ENCODE measurements at regions not wholly inside any gene's neighbourhood (a gene's known extent, or its start where the extent isn't known, plus 50 kb on each side); places are given as distances from the start of the nearest gene placed in this dataset.
A peak's percentile ranks its signal among the peaks of the same experiment; 100 is the strongest.

- Mint-ChIP-seq H3K4me3 (no peak overlapping the region), H3K27ac (no peak overlapping the region), H3K27me3 (no peaks in the 10 kb centered on the region), H3K4me1 (no peaks in the 10 kb centered on the region), H3K9me3 (ENCODE audit: low read depth) (no peaks in the 10 kb centered on the region), H3K36me3 (ENCODE audit: low read depth) (no peaks in the 10 kb centered on the region)
- intact Hi-C loops (cut with DNase I, micrococcal nuclease): no loop called here
- ATAC-seq (no peak), DNase-seq (no peak)
- CTCF ChIA-PET: no interaction called here
- POLR2A ChIA-PET: no interaction called here
These were observed 77.2 kb upstream of the TNS3 start for GRCh38 chr7:47658886-47659635.

GRCh38 chr7:47657126-47657525 lies 75.2 kb upstream of the TNS3 start:
- Mint-ChIP-seq H3K9me3 (ENCODE audit: low read depth) (no peaks in the 10 kb centered on the region), H3K36me3 (ENCODE audit: low read depth) (no peaks in the 10 kb centered on the region), H3K4me1 (no peaks in the 10 kb centered on the region), H3K27me3 (no peaks in the 10 kb centered on the region), H3K27ac (no peak overlapping the region), H3K4me3 (no peak overlapping the region)
- POLR2A ChIA-PET: no interaction called here
- CTCF ChIA-PET: no interaction called here
- DNase-seq: no peak
- no peak for ATAC-seq
- intact Hi-C loops (cut with DNase I, micrococcal nuclease): no loop called here

- ChIA-PET POLR2A (no interaction called here), CTCF (no interaction called here)
- H3K36me3 Mint-ChIP-seq (ENCODE audit: low read depth): no peaks in the 10 kb centered on the region
- intact Hi-C loops (cut with DNase I, micrococcal nuclease): no loop called here
- no peaks in the 10 kb centered on the region for H3K9me3 Mint-ChIP-seq (ENCODE audit: low read depth)
- DNase-seq (no peak), ATAC-seq (no peak)
- no peak overlapping the region for H3K27ac Mint-ChIP-seq
- H3K4me3 Mint-ChIP-seq: no peak overlapping the region
- no peaks in the 10 kb centered on the region for H3K4me1 Mint-ChIP-seq
- no peaks in the 10 kb centered on the region for H3K27me3 Mint-ChIP-seq
These were observed 72.9 kb upstream of the TNS3 start for GRCh38 chr7:47654672-47655298.

GRCh38 chr7:47653550-47654411 lies 71.9 kb upstream of the TNS3 start:
- ChIA-PET CTCF (no interaction called here), POLR2A (no interaction called here)
- intact Hi-C loops (cut with DNase I, micrococcal nuclease): no loop called here
- Mint-ChIP-seq H3K27me3 (no peaks in the 10 kb centered on the region), H3K4me3 (no peak overlapping the region), H3K4me1 (no peaks in the 10 kb centered on the region), H3K9me3 (ENCODE audit: low read depth) (no peaks in the 10 kb centered on the region), H3K36me3 (ENCODE audit: low read depth) (no peaks in the 10 kb centered on the region), H3K27ac (no peak overlapping the region)
- ATAC-seq: no peak
- no peak for DNase-seq

- H3K36me3 Mint-ChIP-seq (ENCODE audit: low read depth): no peaks in the 10 kb centered on the region
- H3K9me3 Mint-ChIP-seq (ENCODE audit: low read depth): no peaks in the 10 kb centered on the region
- H3K4me3 Mint-ChIP-seq: no peak overlapping the region
- no peaks in the 10 kb centered on the region for H3K27me3 Mint-ChIP-seq
- no peaks in the 10 kb centered on the region for H3K4me1 Mint-ChIP-seq
- DNase-seq (no peak), ATAC-seq (no peak)
- ChIA-PET POLR2A (no interaction called here), CTCF (no interaction called here)
- no peak overlapping the region for H3K27ac Mint-ChIP-seq
- intact Hi-C loops (cut with DNase I, micrococcal nuclease): no loop called here
These were observed 70.7 kb upstream of the TNS3 start for GRCh38 chr7:47652591-47652990.

- ATAC-seq: no peak
- POLR2A ChIA-PET: no interaction called here
- Mint-ChIP-seq H3K4me1 (peaks cover 4% of the 10 kb centered on the region), H3K27me3 (no peaks in the 10 kb centered on the region), H3K36me3 (ENCODE audit: low read depth) (no peaks in the 10 kb centered on the region), H3K27ac (no peak overlapping the region), H3K9me3 (ENCODE audit: low read depth) (no peaks in the 10 kb centered on the region), H3K4me3 (no peak overlapping the region)
- no peak for DNase-seq
- CTCF ChIA-PET: no interaction called here
- intact Hi-C loops (cut with DNase I, micrococcal nuclease): no loop called here
These were observed 69.7 kb upstream of the TNS3 start for GRCh38 chr7:47651355-47652317.

- no peak for ATAC-seq
- ChIA-PET CTCF (no interaction called here), POLR2A (no interaction called here)
- no peak for DNase-seq
- Mint-ChIP-seq H3K9me3 (ENCODE audit: low read depth) (peaks cover 1% of the 10 kb centered on the region), H3K36me3 (ENCODE audit: low read depth) (no peaks in the 10 kb centered on the region), H3K27me3 (no peaks in the 10 kb centered on the region), H3K4me3 (no peak overlapping the region), H3K27ac (no peak overlapping the region), H3K4me1 (peaks cover 4% of the 10 kb centered on the region)
- intact Hi-C loops (cut with DNase I, micrococcal nuclease): no loop called here
These were observed 68.0 kb upstream of the TNS3 start for GRCh38 chr7:47649919-47650318.

- no peaks in the 10 kb centered on the region for H3K27me3 Mint-ChIP-seq
- DNase-seq (no peak), ATAC-seq (no peak)
- peaks cover 7% of the 10 kb centered on the region for H3K9me3 Mint-ChIP-seq (ENCODE audit: low read depth)
- H3K4me1 Mint-ChIP-seq: peaks cover 4% of the 10 kb centered on the region
- ChIA-PET CTCF (no interaction called here), POLR2A (no interaction called here)
- intact Hi-C loops (cut with DNase I, micrococcal nuclease): no loop called here
- no peak overlapping the region for H3K27ac Mint-ChIP-seq
- H3K36me3 Mint-ChIP-seq (ENCODE audit: low read depth): peaks cover 2% of the 10 kb centered on the region
- H3K4me3 Mint-ChIP-seq: no peak overlapping the region
These were observed 66.5 kb upstream of the TNS3 start for GRCh38 chr7:47648275-47648925.

- ChIA-PET CTCF (no interaction called here), POLR2A (no interaction called here)
- Mint-ChIP-seq H3K36me3 (ENCODE audit: low read depth) (peaks cover 2% of the 10 kb centered on the region), H3K27me3 (no peaks in the 10 kb centered on the region), H3K27ac (no peak overlapping the region), H3K9me3 (ENCODE audit: low read depth) (peaks cover 7% of the 10 kb centered on the region), H3K4me1 (peaks cover 4% of the 10 kb centered on the region), H3K4me3 (no peak overlapping the region)
- DNase-seq: no peak
- ATAC-seq: no peak
- intact Hi-C loops (cut with DNase I, micrococcal nuclease): no loop called here
These were observed 66.0 kb upstream of the TNS3 start for GRCh38 chr7:47647918-47648250.

GRCh38 chr7:47647181-47647917 lies 65.4 kb upstream of the TNS3 start:
- Mint-ChIP-seq H3K27ac (no peak overlapping the region), H3K4me1 (peaks cover 4% of the 10 kb centered on the region), H3K4me3 (no peak overlapping the region), H3K9me3 (ENCODE audit: low read depth) (peaks cover 7% of the 10 kb centered on the region), H3K36me3 (ENCODE audit: low read depth) (peaks cover 2% of the 10 kb centered on the region), H3K27me3 (no peaks in the 10 kb centered on the region)
- DNase-seq (no peak), ATAC-seq (peak; percentile 23)
- ChIA-PET POLR2A (no interaction called here), CTCF (interaction anchor here (0.6 kb wide), 1 partner anchor 48 kb away, joined by 3 read pairs; no protein-coding TSS in a partner anchor)
- intact Hi-C loops (cut with DNase I, micrococcal nuclease): no loop called here

All from activated CD4-positive, alpha-beta T cell treated with anti-CD3 and anti-CD28 coated beads for 36 hours (primary cell).